Hepatocyte (in vitro differentiated cells): ENCODE measurements at regions not wholly inside any gene's neighbourhood (a gene's known extent, or its start where the extent isn't known, plus 50 kb on each side); places are given as distances from the start of the nearest gene placed in this dataset.

Experiments
- DNase-seq: peaks from one replicate; pipeline ENCODE4 v3.0.0-alpha.2; 2016; ENCODE audit warnings: low spot score
- H2AFZ ChIP-seq: fragments of 200-600 bp; sonication (generic); 2 replicates; pipeline ENCODE4 v1.6.0; 2016; ENCODE audit warnings: antibody characterized with exemption, mild to moderate bottlenecking
- H3K27ac ChIP-seq: fragments of 200-600 bp; sonication (generic); 2 replicates; pipeline ENCODE4 v1.5.1; 2016; ENCODE audit warnings: mild to moderate bottlenecking
- H3K27me3 ChIP-seq: fragments of 200-600 bp; sonication (generic); 2 replicates; pipeline ENCODE4 v1.6.1; 2016
- H3K36me3 ChIP-seq: fragments of 200-600 bp; sonication (generic); replicated peaks from 2 replicates; pipeline ENCODE4 v1.5.1; 2016; ENCODE audit warnings: low read depth; ENCODE audit not compliant: insufficient read depth
- H3K4me1 ChIP-seq: fragments of 200-600 bp; sonication (generic); 2 replicates; pipeline ENCODE4 v1.5.1; 2016; ENCODE audit warnings: mild to moderate bottlenecking, moderate library complexity; ENCODE audit not compliant: insufficient read depth
- H3K4me2 ChIP-seq: fragments of 200-600 bp; sonication (generic); 2 replicates; pipeline ENCODE4 v1.6.0; 2016
- H3K4me3 ChIP-seq: fragments of 200-600 bp; sonication (generic); 2 replicates; pipeline ENCODE4 v1.5.1; 2016; ENCODE audit warnings: mild to moderate bottlenecking
- H3K79me2 ChIP-seq: fragments of 200-600 bp; sonication (generic); 2 replicates; pipeline ENCODE4 v1.6.0; 2017; ENCODE audit warnings: mild to moderate bottlenecking
- H3K9me2 ChIP-seq: fragments of 200-600 bp; sonication (generic); replicated peaks from 2 replicates; pipeline ENCODE4 v1.6.0; 2017; ENCODE audit warnings: mild to moderate bottlenecking; ENCODE audit not compliant: insufficient read depth
- H3K9me3 ChIP-seq: fragments of 200-600 bp; sonication (generic); 2 replicates; pipeline ENCODE4 v1.5.1; 2016; ENCODE audit warnings: low read depth, mild to moderate bottlenecking
- H4K20me1 ChIP-seq: fragments of 200-600 bp; sonication (generic); 2 replicates; pipeline ENCODE4 v1.6.0; 2016; ENCODE audit warnings: mild to moderate bottlenecking; ENCODE audit not compliant: insufficient read depth, poor library complexity, severe bottlenecking
- CTCF ChIP-seq: fragments of 200-600 bp; sonication (generic); IDR thresholded peaks from 2 replicates; pipeline ENCODE4 v1.5.1; 2016; ENCODE audit warnings: antibody characterized with exemption, mild to moderate bottlenecking; ENCODE audit not compliant: poor library complexity
- EZH2 ChIP-seq: fragments of 200-600 bp; sonication (generic); IDR thresholded peaks from 2 replicates; pipeline ENCODE4 v1.6.1; 2016; ENCODE audit warnings: antibody characterized with exemption, mild to moderate bottlenecking, borderline replicate concordance
- EZH2phosphoT487 ChIP-seq: fragments of 200-600 bp; sonication (generic); IDR thresholded peaks from one replicate; pipeline ENCODE4 v1.6.1; 2018; ENCODE audit warnings: antibody characterized with exemption, mild to moderate bottlenecking, low read depth, moderate library complexity; ENCODE audit not compliant: unreplicated experiment, severe bottlenecking
- WGBS: methylation state at CpG from one replicate; pipeline ENCODE4 v1.1.6; 2016; ENCODE audit warnings: low lambda C conversion rate; ENCODE audit errors: missing lambda C conversion rate; 5-methylcytosine and 5-hydroxymethylcytosine counted together

- H3K27ac ChIP-seq = no peak overlapping the region
- no peaks in the 10 kb centered on the region for H3K79me2 ChIP-seq
- H3K9me2 ChIP-seq = no peaks in the 10 kb centered on the region
- no peak for TF ChIP-seq CTCF
- TF ChIP-seq EZH2 = no peak
- no peak for TF ChIP-seq EZH2phosphoT487
- H3K4me2 ChIP-seq = no peak overlapping the region
- no peaks in the 10 kb centered on the region for H3K27me3 ChIP-seq
- H2AFZ ChIP-seq = no peak overlapping the region
- H3K9me3 ChIP-seq = no peaks in the 10 kb centered on the region
- DNase-seq = no peak
- WGBS = 85% methylated on average over 1 of the region's 1 CpG
- no peaks in the 10 kb centered on the region for H4K20me1 ChIP-seq
- H3K4me1 ChIP-seq = peaks cover 4% of the 10 kb centered on the region
- H3K36me3 ChIP-seq = no peaks in the 10 kb centered on the region
- H3K4me3 ChIP-seq = no peak overlapping the region
These were observed 228.0 kb upstream of the RGS6 start for GRCh38 chr14:71704210-71704609.

- no peaks in the 10 kb centered on the region for H3K27me3 ChIP-seq
- H3K36me3 ChIP-seq = no peaks in the 10 kb centered on the region
- no peak overlapping the region for H2AFZ ChIP-seq
- no peak overlapping the region for H3K27ac ChIP-seq
- H4K20me1 ChIP-seq = no peaks in the 10 kb centered on the region
- no peaks in the 10 kb centered on the region for H3K79me2 ChIP-seq
- no peaks in the 10 kb centered on the region for H3K9me2 ChIP-seq
- peaks cover 4% of the 10 kb centered on the region for H3K4me1 ChIP-seq
- no peak for DNase-seq
- no peaks in the 10 kb centered on the region for H3K9me3 ChIP-seq
- no peak overlapping the region for H3K4me3 ChIP-seq
- H3K4me2 ChIP-seq = no peak overlapping the region
- TF ChIP-seq CTCF (no peak), EZH2 (no peak), EZH2phosphoT487 (no peak)
- 92% methylated on average over 4 of the region's 4 CpGs for WGBS
These were observed 226.8 kb upstream of the RGS6 start for GRCh38 chr14:71705460-71705859.

- peaks cover 14% of the 10 kb centered on the region for H3K4me1 ChIP-seq
- H3K4me2 ChIP-seq = no peak overlapping the region
- WGBS = 98% methylated on average over 9 of the region's 9 CpGs
- H3K9me3 ChIP-seq = no peaks in the 10 kb centered on the region
- no peaks in the 10 kb centered on the region for H4K20me1 ChIP-seq
- H3K4me3 ChIP-seq = no peak overlapping the region
- H3K27ac ChIP-seq = no peak overlapping the region
- H3K27me3 ChIP-seq = no peaks in the 10 kb centered on the region
- no peaks in the 10 kb centered on the region for H3K79me2 ChIP-seq
- TF ChIP-seq EZH2phosphoT487 (no peak), EZH2 (no peak), CTCF (no peak)
- H3K36me3 ChIP-seq = no peaks in the 10 kb centered on the region
- H2AFZ ChIP-seq = no peak overlapping the region
- H3K9me2 ChIP-seq = no peaks in the 10 kb centered on the region
- no peak for DNase-seq
These were observed 223.2 kb upstream of the RGS6 start for GRCh38 chr14:71709076-71709475.

GRCh38 chr14:71709987-71710386 is 222.2 kb upstream of the RGS6 start:
- no peak overlapping the region for H3K4me3 ChIP-seq
- no peaks in the 10 kb centered on the region for H3K36me3 ChIP-seq
- H3K4me1 ChIP-seq = peaks cover 14% of the 10 kb centered on the region
- no peaks in the 10 kb centered on the region for H4K20me1 ChIP-seq
- no peak for DNase-seq
- no peak overlapping the region for H3K27ac ChIP-seq
- TF ChIP-seq EZH2 (no peak), CTCF (no peak), EZH2phosphoT487 (no peak)
- H3K4me2 ChIP-seq = no peak overlapping the region
- no peaks in the 10 kb centered on the region for H3K9me3 ChIP-seq
- no peaks in the 10 kb centered on the region for H3K79me2 ChIP-seq
- no peaks in the 10 kb centered on the region for H3K9me2 ChIP-seq
- H2AFZ ChIP-seq = no peak overlapping the region
- H3K27me3 ChIP-seq = no peaks in the 10 kb centered on the region
- 80% methylated on average over 7 of the region's 7 CpGs for WGBS
